ENCODE measurements at regions not wholly inside any gene's neighbourhood (a gene's known extent, or its start where the extent isn't known, plus 50 kb on each side); places are given as distances from the start of the nearest gene placed in this dataset.
"Not testable (repeated sequence)": the region's sequence is repeated elsewhere in the genome, so short reads cannot be mapped to it uniquely, and the experiment has no call there.

DNA sequence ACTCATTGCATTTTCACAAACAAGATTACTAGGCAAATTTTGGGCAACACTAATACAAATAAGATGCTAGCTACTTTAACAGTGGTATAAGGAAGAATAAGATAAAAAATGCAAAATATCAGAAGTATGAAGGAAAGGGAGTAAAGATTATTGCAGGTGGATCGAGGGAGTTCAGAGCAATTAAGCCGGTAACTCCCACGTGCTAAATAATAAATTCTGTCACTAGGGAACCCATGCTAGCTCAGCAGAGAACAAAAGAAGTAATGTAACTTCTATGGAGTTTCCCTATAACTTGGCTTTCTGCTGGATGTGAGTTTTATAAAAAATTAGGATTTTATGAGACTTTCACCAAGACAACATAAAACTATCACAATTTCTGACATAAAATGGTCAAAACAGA is 470.5 kb upstream of the RGS18 start:
- no peak overlapping the region for H3K27ac Mint-ChIP-seq
- no peaks in the 10 kb centered on the region for H3K36me3 Mint-ChIP-seq
- no peak overlapping the region for H3K4me3 Mint-ChIP-seq
- H3K9me3 Mint-ChIP-seq = no peaks in the 10 kb centered on the region
- no peaks in the 10 kb centered on the region for H3K4me1 Mint-ChIP-seq
- ATAC-seq = no peak
- DNase-seq (ENCODE audit: low spot score in 2 of 2) = no peak

DNA sequence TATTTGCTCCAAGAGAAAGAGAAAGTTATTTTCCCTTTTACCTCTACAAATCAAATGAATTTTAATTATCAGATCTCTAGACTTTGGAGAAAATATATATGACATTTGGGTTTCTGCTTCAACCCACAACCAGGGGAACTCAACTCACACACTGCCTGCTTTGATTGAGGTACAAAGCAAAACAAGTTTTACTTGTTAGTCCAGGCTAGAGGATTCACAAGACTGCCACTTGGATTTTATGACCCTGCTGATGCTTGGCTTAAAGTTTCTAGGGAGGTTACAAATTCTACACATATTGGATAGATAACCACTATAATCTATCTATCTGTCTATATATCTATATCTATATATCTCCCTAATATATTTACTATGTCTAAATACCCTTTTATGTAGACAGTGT is 467.3 kb upstream of the RGS18 start:
- Mint-ChIP-seq H3K4me1 (no peaks in the 10 kb centered on the region), H3K9me3 (peaks cover 6% of the 10 kb centered on the region), H3K4me3 (no peak overlapping the region), H3K27ac (no peak overlapping the region), H3K36me3 (no peaks in the 10 kb centered on the region)
- DNase-seq (ENCODE audit: low spot score in 2 of 2) (no peak), ATAC-seq (no peak)

DNA sequence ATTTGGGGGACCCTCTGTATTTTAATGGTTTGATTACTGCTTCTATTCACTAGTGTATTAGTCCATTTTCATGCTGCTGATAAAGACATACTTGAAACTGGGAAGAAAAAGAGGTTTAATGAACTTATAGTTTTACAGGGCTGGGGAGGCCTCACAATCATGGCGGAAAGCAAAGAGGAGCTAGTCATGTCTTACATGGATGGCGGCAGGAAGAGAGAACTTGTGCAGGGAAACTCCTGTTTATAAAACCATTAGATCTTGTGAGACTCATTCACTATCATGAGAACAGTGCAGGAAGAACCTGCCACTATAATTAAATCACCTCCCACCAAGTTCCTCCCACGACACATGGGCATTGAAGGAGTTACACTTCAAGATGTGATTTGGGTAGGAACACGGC is 464.5 kb upstream of the RGS18 start:
- no peak overlapping the region for H3K4me3 Mint-ChIP-seq
- DNase-seq (ENCODE audit: low spot score in 2 of 2) (no peak), ATAC-seq (no peak)
- H3K36me3 Mint-ChIP-seq = no peaks in the 10 kb centered on the region
- peaks cover 6% of the 10 kb centered on the region for H3K9me3 Mint-ChIP-seq
- no peak overlapping the region for H3K27ac Mint-ChIP-seq
- no peaks in the 10 kb centered on the region for H3K4me1 Mint-ChIP-seq

DNA sequence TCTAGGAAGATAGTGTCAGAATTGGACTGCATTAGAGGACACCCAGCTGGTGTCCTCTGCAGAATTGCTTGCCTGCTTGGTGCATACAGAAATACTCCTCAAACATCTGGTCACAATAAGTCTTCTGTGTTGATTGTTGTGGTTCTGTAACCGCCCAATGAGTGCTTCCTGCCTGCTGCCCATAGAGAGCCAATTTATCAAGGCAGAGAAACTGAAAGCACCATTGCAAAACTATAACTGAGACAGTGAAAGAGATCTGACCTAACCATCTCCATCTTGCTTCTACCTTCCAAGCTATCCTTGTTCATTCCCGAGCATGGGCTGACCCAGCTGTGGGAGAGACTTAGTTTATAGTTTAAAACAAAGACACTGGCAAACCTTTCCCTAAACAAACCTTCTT is 462.4 kb upstream of the RGS18 start:
- Mint-ChIP-seq H3K36me3 (no peaks in the 10 kb centered on the region), H3K9me3 (peaks cover 6% of the 10 kb centered on the region), H3K4me1 (no peaks in the 10 kb centered on the region), H3K27ac (no peak overlapping the region), H3K4me3 (no peak overlapping the region)
- no peak for ATAC-seq
- no peak for DNase-seq (ENCODE audit: low spot score in 2 of 2)

DNA sequence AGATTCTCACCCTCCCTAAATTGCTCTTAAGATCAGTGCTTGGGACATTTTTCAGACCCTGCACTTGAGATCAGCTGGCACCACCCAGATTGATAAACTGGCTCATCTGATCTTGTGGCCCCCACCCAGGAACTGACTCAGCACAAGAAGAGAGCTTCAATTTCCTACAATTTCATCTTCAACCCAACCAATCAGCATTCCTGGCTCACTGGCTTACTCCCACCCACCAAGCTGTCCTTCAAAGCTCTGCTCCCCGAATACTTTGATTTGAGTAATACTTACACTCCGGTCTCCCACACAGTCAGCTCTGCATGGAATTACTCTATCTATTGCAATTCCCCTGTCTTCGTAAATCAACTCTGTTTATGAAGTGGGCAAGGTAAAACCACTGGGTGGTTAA is 461.9 kb upstream of the RGS18 start:
- H3K4me1 Mint-ChIP-seq = no peaks in the 10 kb centered on the region
- H3K27ac Mint-ChIP-seq = no peak overlapping the region
- ATAC-seq (no peak), DNase-seq (ENCODE audit: low spot score in 2 of 2) (no peak)
- H3K36me3 Mint-ChIP-seq = no peaks in the 10 kb centered on the region
- H3K9me3 Mint-ChIP-seq = peaks cover 11% of the 10 kb centered on the region
- H3K4me3 Mint-ChIP-seq = no peak overlapping the region

DNA sequence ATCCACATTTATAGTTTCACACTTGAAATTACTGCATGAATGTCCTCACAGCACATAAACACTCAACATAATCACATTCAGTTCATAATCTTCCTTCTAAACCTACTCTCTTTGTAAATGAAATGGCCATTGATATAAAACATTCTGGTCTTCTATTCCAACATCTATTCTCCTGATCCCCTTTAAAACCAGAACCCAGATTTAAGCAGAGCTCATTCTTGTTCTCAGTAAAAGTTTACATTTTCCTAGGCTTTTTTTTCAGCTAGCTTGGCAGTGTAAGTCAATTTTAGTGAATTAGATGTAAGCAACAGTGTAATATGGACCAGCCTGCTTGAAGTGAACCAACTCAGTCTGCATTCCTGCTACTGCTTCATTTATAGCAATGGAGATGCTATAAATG is 460.7 kb upstream of the RGS18 start:
- H3K9me3 Mint-ChIP-seq = peaks cover 13% of the 10 kb centered on the region
- ATAC-seq = no peak
- H3K4me1 Mint-ChIP-seq = no peaks in the 10 kb centered on the region
- DNase-seq (ENCODE audit: low spot score in 2 of 2) = no peak
- no peak overlapping the region for H3K27ac Mint-ChIP-seq
- H3K36me3 Mint-ChIP-seq = no peaks in the 10 kb centered on the region
- H3K4me3 Mint-ChIP-seq = no peak overlapping the region

DNA sequence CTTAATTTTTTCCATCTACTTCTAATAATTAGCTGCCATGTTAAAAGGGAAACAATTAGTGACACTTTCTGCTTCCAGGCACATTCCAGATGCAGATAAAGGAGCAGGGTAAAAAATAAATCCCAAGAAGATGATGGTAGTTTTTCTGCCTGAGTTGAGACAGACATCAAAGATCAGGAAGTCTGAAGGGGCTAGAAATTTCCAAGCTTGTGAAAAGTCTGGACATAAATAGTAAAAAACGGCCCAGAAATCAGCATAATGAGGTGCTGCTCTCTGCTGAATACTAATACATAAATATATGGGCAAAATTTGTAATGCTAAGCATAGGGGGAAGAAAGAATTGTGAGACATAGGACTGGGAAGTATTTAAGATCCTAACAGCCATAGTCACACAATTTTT is 460.0 kb upstream of the RGS18 start:
- DNase-seq (ENCODE audit: low spot score in 2 of 2) (no peak), ATAC-seq (no peak)
- H3K4me1 Mint-ChIP-seq = no peaks in the 10 kb centered on the region
- H3K36me3 Mint-ChIP-seq = no peaks in the 10 kb centered on the region
- no peak overlapping the region for H3K4me3 Mint-ChIP-seq
- no peak overlapping the region for H3K27ac Mint-ChIP-seq
- H3K9me3 Mint-ChIP-seq = peaks cover 10% of the 10 kb centered on the region

DNA sequence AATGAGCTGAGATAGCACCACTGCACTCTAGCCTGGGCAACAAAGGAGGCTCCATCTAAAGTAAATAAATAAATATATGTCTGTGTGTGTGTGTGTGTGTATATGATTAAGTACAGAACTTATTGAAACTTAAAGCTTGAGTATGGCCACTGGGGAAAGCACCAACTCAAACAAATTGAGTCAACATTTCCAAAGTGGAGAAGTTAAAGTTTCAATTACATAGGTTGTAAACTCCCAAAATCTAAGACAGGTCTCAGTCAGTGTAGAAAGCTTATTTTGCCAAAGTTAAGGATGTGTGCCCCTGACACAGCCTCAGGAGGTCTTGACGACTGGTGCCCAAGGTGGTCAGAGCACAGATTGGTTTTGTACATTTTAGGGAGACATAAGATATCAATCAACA is 458.9 kb upstream of the RGS18 start:
- Mint-ChIP-seq H3K27ac (no peak overlapping the region), H3K4me3 (no peak overlapping the region), H3K9me3 (peaks cover 7% of the 10 kb centered on the region), H3K36me3 (no peaks in the 10 kb centered on the region), H3K4me1 (no peaks in the 10 kb centered on the region)
- ATAC-seq (no peak), DNase-seq (ENCODE audit: low spot score in 2 of 2) (no peak)

DNA sequence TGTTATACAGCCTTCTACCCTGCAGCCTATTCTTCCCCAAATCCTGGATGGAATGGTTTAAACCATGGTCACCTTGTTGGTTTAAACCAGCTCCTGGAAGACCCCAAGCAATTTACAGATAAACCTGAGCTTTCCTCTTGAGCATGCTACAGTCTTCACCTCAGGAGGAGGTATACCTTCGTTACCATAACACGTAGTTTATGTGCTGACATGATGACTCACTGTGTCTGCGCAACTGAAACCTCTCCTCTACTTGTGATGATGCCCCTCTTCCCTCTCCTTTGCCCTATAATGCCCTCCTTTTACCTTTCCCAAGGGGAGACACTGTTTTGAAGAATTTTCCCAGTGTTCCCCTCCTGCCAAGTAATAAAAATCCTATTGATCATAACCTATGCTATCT is 457.3 kb upstream of the RGS18 start:
- Mint-ChIP-seq H3K9me3 (peaks cover 9% of the 10 kb centered on the region), H3K4me3 (no peak overlapping the region), H3K4me1 (no peaks in the 10 kb centered on the region), H3K27ac (no peak overlapping the region), H3K36me3 (no peaks in the 10 kb centered on the region)
- DNase-seq (ENCODE audit: low spot score in 2 of 2) = no peak
- no peak for ATAC-seq

DNA sequence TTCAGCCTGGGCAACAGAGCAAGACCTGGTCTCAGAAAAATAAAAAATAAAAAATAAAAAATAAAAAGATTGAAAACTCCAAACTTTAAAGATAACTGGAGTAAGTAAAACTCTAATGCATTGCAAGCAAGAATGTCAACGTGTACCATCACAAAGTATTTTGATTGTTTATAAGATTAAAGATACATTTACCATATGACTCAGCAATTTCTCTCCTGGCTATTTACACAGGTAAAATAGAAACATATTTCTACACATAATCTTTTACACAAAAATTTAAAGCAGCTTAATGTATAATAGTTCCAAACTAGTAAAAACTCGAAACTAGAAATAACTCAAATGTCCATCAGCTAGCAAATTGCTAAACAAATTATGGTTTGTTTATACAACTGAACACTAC is 456.1 kb upstream of the RGS18 start:
- no peak overlapping the region for H3K4me3 Mint-ChIP-seq
- no peaks in the 10 kb centered on the region for H3K4me1 Mint-ChIP-seq
- H3K36me3 Mint-ChIP-seq = no peaks in the 10 kb centered on the region
- ATAC-seq = no peak
- no peak overlapping the region for H3K27ac Mint-ChIP-seq
- no peak for DNase-seq (ENCODE audit: low spot score in 2 of 2)
- H3K9me3 Mint-ChIP-seq = peaks cover 12% of the 10 kb centered on the region

DNA sequence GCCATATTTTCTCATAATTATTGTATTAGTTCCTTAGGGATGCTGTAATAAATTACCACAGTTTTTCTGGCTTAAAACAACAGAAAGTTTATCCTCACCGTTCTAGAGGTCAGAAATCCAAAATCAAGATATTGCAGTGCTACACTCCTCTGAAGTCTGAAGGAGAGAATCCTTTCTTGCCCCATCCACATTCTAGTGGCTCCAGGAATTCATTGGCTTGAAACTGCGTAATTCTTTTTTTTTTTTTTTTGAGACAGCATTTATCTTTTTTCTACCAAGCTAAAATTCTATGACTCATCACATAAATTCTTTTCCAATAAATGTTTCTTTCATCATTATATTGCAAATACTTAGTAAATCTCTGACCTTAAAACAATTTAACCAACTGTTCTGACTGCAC is 451.0 kb upstream of the RGS18 start:
- H3K4me1 Mint-ChIP-seq = no peaks in the 10 kb centered on the region
- DNase-seq (ENCODE audit: low spot score in 2 of 2) (no peak), ATAC-seq (no peak)
- no peaks in the 10 kb centered on the region for H3K36me3 Mint-ChIP-seq
- peaks cover 15% of the 10 kb centered on the region for H3K9me3 Mint-ChIP-seq
- no peak overlapping the region for H3K27ac Mint-ChIP-seq
- H3K4me3 Mint-ChIP-seq = no peak overlapping the region

DNA sequence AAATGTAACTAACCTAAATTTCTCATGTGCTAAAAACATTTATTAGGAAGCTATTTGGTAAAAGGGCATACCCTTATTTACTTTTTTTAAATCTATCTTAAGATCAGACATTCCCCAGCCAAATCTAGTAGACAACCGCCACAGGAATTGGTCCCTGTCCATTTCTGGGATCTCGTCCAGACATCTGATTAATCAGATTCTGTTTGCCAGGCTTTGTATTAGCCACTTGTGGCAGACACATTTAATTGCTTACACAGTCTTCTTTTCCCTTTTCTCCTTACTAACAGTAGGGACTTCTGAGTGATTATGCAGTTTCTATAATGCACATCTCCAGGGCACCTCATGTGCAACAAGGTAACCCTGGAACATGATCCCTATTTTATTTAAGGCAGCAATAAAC is 449.0 kb upstream of the RGS18 start:
- H3K36me3 Mint-ChIP-seq = no peaks in the 10 kb centered on the region
- no peak overlapping the region for H3K27ac Mint-ChIP-seq
- H3K4me1 Mint-ChIP-seq = no peaks in the 10 kb centered on the region
- no peak overlapping the region for H3K4me3 Mint-ChIP-seq
- ATAC-seq (no peak), DNase-seq (ENCODE audit: low spot score in 2 of 2) (no peak)
- peaks cover 18% of the 10 kb centered on the region for H3K9me3 Mint-ChIP-seq

DNA sequence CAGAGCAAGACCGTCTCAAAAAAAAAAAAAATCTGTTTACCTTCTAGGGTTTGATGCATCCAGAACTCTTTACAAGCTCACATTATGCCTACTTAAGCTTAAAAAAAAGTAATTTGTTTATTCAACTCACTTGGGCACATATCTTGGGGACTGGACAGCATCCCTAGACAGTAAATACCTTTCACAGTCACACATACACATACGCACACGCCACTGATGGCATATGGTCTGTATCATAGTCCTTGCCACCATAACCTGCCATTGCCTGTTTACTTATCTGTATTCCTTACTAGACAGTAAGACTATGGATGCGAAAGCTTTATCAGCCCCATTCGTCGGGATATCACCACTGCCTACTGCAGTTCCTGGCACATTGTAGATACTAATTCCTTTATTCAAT is 446.3 kb upstream of the RGS18 start:
- Mint-ChIP-seq H3K27ac (no peak overlapping the region), H3K36me3 (no peaks in the 10 kb centered on the region), H3K4me3 (no peak overlapping the region), H3K4me1 (no peaks in the 10 kb centered on the region), H3K9me3 (peaks cover 22% of the 10 kb centered on the region)
- ATAC-seq (no peak), DNase-seq (ENCODE audit: low spot score in 2 of 2) (no peak)

DNA sequence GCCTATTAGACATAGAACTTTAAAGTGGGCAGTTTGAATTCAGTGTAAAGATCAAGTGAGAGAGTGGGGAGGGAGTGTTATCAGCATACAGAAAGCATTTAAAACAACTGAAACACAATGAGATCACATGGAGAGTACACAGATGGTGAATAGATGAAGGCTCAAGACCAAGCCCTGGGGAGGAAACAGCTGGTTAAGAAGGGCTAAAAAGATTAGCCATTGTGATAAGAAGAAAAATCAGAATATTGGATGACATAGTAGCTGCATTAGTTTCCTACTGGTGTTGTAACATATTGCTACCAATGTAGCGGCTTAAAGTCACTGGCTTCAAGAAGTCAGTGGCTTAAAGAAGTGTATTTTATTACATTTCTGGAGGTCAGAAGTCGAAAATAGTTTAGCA is 443.4 kb upstream of the RGS18 start:
- no peaks in the 10 kb centered on the region for H3K36me3 Mint-ChIP-seq
- DNase-seq (ENCODE audit: low spot score in 2 of 2) (no peak), ATAC-seq (no peak)
- peaks cover 18% of the 10 kb centered on the region for H3K9me3 Mint-ChIP-seq
- H3K4me3 Mint-ChIP-seq = no peak overlapping the region
- no peaks in the 10 kb centered on the region for H3K4me1 Mint-ChIP-seq
- H3K27ac Mint-ChIP-seq = no peak overlapping the region

DNA sequence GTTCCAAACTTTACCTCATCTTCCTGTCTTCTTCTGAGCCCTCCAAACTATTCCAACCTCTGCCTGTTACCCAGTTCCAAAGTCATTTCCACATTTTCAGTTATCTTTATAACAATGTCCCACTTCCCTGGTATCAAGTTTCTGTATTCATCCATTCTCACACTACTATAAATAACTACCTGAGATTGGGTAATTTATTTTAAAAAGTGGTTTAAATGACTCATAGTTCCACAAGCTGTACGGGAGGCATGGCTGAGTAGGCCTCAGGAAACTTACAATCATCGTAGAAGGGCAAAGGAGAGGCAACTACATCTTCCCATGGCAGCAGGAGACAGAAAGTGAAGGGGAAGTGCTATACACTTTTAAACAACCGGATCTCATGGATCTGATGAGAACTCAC is 428.5 kb upstream of the RGS18 start:
- ATAC-seq = no peak
- H3K36me3 Mint-ChIP-seq = no peaks in the 10 kb centered on the region

DNA sequence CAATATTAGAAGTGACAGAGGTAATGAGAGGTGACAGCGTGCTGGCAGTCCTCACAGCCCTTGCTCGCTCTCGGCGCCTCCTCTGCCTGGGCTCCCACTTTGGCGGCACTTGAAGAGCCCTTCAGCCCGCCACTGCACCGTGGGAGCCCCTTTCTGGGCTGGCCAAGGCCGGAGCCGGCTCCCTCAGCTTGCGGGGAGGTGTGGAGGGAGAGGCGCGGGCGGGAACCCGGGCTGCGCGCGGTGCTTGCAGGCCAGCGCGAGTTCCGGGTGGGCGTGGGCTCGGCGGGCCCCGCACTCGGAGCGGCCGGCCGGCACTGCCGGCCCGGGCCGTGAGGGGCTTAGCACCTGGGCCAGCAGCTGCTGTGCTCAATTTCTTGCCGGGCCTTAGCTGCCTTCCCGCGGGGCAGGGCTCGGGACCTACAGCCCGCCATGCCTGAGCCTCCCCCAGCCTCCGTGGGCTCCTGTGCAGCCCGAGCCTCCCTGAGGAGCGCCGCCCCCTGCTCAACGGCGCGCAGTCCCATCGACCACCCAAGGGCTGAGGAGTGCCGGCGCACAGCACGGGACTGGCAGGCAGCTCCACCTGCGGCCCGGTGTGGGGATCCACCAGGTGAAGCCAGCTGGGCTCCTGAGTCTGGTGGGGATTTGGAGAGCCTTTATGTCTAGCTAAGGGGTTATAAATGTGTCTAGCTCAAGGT is 426.5 kb upstream of the RGS18 start:
- H3K27ac Mint-ChIP-seq; ATAC-seq; H3K4me1 Mint-ChIP-seq; DNase-seq (ENCODE audit: low spot score in 2 of 2); H3K4me3 Mint-ChIP-seq; H3K36me3 Mint-ChIP-seq: not testable (repeated sequence)
- H3K9me3 Mint-ChIP-seq = peaks cover 18% of the 10 kb centered on the region

More for the DNA sequence above, 428.5 kb upstream of the RGS18 start:
- Mint-ChIP-seq H3K4me3 (no peak overlapping the region), H3K9me3 (peaks cover 17% of the 10 kb centered on the region), H3K27ac (no peak overlapping the region), H3K4me1 (no peaks in the 10 kb centered on the region)
- no peak for DNase-seq (ENCODE audit: low spot score in 2 of 2)

DNA sequence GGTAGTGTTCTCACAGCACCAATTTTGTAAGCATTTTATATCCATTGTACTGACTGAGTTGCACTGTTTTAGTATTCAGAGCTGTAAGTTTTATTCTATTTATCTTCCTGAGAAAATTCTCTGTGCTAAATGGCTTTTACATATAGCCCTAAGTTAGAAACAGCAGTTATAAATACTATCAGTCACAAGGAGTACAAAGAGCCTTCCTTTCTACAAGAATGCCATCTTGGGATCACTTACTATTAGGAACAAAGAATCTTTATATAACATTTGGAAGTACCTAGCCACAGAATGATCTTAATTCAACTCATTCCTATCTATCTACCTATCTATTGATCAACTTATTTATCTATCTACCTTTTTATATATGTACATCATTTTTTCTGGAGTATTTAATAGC is 423.9 kb upstream of the RGS18 start:
- DNase-seq (ENCODE audit: low spot score in 2 of 2) (no peak), ATAC-seq (no peak)
- no peaks in the 10 kb centered on the region for H3K4me1 Mint-ChIP-seq
- no peaks in the 10 kb centered on the region for H3K36me3 Mint-ChIP-seq
- H3K4me3 Mint-ChIP-seq = no peak overlapping the region
- peaks cover 18% of the 10 kb centered on the region for H3K9me3 Mint-ChIP-seq
- no peak overlapping the region for H3K27ac Mint-ChIP-seq
